Testis (tissue), 2 donors: ENCODE measurements at regions not wholly inside any gene's neighbourhood (a gene's known extent, or its start where the extent isn't known, plus 50 kb on each side); places are given as distances from the start of the nearest gene placed in this dataset.

Experiments
- CTCF ChIP-seq, 3 experiments: fragments of 450-650 bp in 2 of 3; fragments of 200-600 bp in 1 of 3; sonication (generic) in 1 of 3; IDR thresholded peaks; one replicate each; pipeline ENCODE4 v1.5.1; 2016 to 2019; ENCODE audit warnings: antibody characterized with exemption in 3 of 3, mild to moderate bottlenecking in 2 of 3, moderate library complexity in 1 of 3
- POLR2A ChIP-seq: fragments of 450-650 bp; IDR thresholded peaks from one replicate; pipeline ENCODE4 v1.6.1; 2017; ENCODE audit warnings: antibody characterized with exemption, mild to moderate bottlenecking, moderate library complexity

DNA sequence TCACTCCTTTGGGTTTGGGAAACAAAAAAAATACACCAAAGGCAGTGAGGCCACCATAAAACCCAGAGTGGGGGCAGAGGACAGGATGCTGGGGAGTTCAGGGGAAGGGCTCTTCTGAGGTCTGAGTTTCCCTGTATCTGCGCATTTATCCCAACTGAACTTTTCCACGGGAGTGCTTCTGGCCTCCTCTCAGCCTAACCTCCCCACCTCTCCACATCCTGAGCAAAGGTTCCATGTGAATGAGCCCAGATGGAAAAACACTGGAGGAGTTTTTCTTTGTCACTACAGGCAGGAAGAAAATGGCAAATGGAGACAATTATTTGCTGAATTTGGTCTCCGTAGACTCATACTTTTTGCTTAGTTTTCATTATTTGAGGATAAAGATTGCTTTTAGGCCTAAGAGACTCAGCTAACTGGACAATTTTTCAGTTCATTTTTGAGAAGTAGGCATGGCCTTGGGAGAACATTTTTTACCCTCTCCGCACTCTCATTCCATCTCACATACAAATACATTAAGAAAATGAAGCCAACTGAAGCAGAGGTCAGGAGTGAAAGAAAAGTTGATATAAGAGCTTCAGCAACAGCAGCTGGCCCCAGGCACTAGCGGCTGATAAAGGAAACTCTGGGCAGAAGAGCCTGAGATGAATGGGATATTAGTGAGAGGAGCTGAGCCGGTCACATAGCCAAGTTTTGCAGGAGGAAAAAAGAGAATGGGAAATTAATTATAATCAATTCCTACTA lies 82.6 kb upstream of the CYP1B1 start:
- no peak for TF ChIP-seq POLR2A
- TF ChIP-seq CTCF (IDR thresholded peaks at IDR 0.05), result no peak
